ENCODE measurements at regions not wholly inside any gene's neighbourhood (a gene's known extent, or its start where the extent isn't known, plus 50 kb on each side); places are given as distances from the start of the nearest gene placed in this dataset.
"Not testable (repeated sequence)": the region's sequence is repeated elsewhere in the genome, so short reads cannot be mapped to it uniquely, and the experiment has no call there.

- no peak for DNase-seq (ENCODE audit: low read depth in 3 of 3)
Observed at GRCh38 chr4:13900780-13901179, 273.3 kb upstream of the BOD1L1 start.

- DNase-seq (ENCODE audit: low read depth in 3 of 3): no peak
Observed at GRCh38 chr4:13902146-13902545, 274.6 kb upstream of the BOD1L1 start.

GRCh38 chr4:13903061-13903460 is 275.5 kb upstream of the BOD1L1 start:
- no peak for DNase-seq (ENCODE audit: low read depth in 3 of 3)

DNA sequence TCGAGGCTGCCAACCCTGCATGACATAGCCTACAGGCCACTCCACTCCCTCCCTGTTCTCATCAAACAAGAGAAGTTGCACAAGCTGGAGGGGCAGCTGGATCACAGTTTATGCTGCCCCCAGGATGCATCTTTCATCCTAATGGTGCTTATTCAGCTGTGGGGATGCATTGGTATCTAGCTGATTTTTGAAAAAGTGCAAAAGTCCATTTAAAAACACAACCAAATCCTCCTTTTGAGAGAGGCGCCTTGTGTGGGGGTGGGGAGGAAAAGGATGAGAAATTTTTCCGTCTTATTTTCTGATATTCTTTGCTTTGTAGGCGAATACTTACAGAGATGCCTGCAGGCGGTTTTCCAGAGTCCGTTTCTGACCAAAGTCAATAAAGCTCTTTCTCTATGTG is 276.4 kb upstream of the BOD1L1 start:
- DNase-seq (ENCODE audit: low read depth in 3 of 3): no peak

- no peak for DNase-seq (ENCODE audit: low read depth in 3 of 3)
Observed at GRCh38 chr4:13905543-13905942, 278.0 kb upstream of the BOD1L1 start.

GRCh38 chr4:13906727-13907126 is 279.2 kb upstream of the BOD1L1 start:
- DNase-seq (ENCODE audit: low read depth in 3 of 3): no peak

- no peak for DNase-seq (ENCODE audit: low read depth in 3 of 3)
Observed at GRCh38 chr4:13907255-13907751, 279.8 kb upstream of the BOD1L1 start.

DNA sequence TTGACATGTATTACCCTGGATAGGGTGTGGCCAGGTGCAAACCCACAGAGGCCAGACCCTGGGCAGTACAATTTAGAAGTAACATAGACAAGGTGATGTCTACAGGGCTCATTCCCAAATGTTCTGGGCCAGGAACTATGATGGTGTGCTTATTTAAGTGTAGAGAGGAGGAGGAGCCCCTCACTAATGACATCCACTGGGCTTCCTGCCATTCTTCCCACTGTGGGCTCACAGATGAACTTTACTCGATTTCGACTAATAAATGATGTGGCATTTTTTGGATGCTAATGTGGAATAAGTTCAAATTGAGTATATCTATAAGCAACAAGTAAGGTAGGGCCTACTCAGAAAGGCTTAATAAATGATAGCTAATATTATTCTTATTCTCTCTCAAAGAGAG is 280.9 kb upstream of the BOD1L1 start:
- DNase-seq (ENCODE audit: low read depth in 3 of 3): no peak

- no peak for DNase-seq (ENCODE audit: low read depth in 3 of 3)
Observed at GRCh38 chr4:13910556-13910955, 283.0 kb upstream of the BOD1L1 start.

GRCh38 chr4:13911256-13911655 is 283.7 kb upstream of the BOD1L1 start:
- no peak for DNase-seq (ENCODE audit: low read depth in 3 of 3)

GRCh38 chr4:13912436-13912925 is 285.0 kb upstream of the BOD1L1 start:
- DNase-seq (ENCODE audit: low read depth in 3 of 3): no peak

DNA sequence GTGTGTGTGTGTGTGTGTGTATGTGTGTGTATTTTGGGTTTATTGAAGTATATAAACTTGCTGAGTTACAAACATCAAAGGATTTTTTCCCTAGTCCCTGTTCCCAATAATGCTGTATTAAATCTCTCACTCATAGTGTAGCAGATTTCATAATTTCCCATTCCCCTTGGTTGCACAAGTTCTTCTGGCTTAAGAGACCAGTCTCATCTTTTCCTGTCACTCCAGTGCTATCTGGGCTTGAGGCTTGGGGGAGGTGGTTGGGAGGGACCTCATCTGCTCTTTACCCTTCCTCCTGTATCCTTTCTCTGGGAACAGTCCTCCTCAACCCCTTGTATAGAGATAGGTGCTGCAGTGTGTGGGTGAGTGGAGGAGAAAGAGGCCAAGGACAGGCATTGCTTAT is 285.4 kb upstream of the BOD1L1 start:
- no peak for DNase-seq (ENCODE audit: low read depth in 3 of 3)

DNA sequence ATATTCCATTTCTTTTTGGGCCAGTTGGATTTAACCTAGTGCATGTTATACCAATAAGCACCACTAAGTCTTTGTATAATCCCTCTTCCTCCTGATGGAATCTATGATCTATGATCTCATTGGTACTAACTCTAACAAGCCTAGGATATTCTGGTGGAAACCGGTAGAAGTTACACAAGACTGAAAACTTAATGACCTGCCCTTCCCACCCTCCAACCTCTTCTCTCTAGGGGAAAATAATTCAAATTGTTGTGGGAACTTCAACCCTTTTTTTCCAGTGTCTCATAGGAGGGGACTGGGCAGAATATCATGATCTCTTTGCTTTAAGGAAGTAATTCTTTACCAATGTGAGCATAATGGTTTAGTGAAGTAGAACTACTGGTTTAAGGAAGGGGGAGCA is 289.5 kb upstream of the BOD1L1 start:
- no peak for DNase-seq (ENCODE audit: low read depth in 3 of 3)

GRCh38 chr4:13918110-13918509 is 290.6 kb upstream of the BOD1L1 start:
- DNase-seq (ENCODE audit: low read depth in 3 of 3): no peak

DNA sequence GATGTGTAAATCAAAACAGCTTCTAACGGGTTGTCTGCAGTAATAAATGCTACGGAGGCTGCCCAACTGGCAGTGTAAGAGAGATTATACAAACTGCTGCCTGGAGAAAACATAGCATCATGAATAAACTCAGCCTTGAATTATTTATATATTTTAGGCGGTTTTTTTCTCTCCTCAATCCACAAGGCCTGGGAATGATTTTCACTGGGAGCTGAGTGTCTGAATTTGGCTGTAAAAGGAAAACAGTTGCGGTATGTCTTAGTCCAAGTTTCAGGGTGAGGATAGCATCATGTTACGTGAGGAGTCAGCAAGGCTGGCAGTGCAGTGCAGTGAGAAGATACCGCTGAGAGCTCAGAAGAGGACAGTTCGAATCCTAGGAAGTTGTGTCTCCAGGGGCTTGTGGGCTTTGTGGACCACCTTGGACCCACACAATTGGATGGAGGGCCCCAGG is 291.5 kb upstream of the BOD1L1 start:
- no peak for DNase-seq (ENCODE audit: low read depth in 3 of 3)

GRCh38 chr4:13920111-13920875 is 292.8 kb upstream of the BOD1L1 start:
- DNase-seq (ENCODE audit: low read depth in 3 of 3): no peak

DNA sequence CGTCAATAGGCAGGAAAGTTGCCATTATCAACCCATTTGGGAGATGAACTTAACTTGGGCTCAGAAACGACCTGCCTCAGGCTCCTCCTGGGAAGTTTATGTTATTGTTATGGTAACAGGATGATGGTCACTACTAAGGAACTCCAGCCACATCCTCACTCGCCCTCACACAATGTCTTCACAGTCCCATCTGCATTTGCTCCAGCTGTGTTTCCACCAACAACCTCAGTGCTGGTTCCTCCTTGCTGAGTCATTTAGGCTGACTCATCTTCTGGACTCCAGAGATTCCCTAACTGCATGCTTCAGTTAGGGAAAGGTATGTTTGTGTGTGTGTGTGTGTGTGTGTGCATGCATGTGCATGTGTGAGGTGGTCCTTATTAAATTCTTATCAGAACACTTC is 293.4 kb upstream of the BOD1L1 start:
- no peak for DNase-seq (ENCODE audit: low read depth in 3 of 3)

DNA sequence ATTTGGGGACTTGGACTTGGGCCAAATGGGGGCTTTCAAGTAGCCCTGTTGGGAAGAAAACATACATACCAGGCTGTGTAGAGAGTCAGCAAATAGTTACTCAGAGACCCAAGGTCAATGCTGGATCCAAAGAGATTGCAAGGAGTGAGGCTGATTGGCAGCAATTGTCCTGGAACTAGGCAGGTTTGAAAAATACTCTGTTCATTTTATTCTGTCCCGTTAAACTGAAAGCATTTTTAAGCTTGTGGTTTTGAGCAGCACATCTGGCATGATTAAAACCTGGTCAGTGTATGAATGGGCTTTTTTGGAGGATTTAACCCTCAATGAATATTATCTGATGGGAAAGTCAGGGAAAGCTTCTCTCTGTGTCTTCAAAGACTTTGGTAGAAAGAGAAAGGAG is 294.3 kb upstream of the BOD1L1 start:
- DNase-seq (ENCODE audit: low read depth in 3 of 3): no peak

GRCh38 chr4:13922459-13922858 is 294.9 kb upstream of the BOD1L1 start:
- DNase-seq (ENCODE audit: low read depth in 3 of 3): no peak

DNA sequence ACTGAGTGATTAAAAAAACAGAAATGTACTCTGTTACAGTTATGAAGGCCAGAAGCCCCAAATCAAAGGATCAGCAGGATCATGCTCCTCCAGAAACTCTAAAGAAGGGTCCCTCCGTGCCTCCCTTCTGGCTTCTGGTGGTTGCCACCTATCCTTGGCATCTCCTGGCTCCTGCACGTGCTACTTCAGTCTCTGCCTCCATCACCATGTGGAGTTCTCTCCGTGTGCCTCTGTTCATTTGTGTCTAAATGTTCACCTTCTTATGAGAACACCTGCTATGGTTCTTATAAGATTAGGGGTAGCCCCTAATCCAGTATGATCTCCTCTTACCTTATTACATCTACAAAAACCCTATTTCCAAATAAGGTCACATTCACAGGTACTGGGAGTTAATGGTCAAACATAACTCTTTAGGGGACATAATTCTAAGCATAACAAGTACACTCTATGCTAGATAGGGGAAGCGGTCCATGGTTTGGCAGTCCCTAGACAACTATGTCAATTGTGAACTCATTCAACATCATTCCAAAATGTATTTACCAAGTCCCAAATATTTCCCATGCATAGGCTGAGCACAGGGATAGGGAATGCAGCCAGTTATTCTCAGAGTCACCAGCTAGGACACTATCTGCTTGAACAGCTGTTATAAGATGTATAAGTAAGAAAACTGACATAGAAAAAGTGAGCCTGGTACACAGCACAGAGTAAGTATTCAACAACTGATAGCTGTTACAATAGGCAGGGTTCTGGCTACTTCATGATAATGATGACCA is 295.5 kb upstream of the BOD1L1 start:
- no peak for DNase-seq (ENCODE audit: low read depth in 3 of 3)

- not testable (repeated sequence) for DNase-seq (ENCODE audit: low read depth in 3 of 3)
Observed at GRCh38 chr4:13924900-13925299, 297.4 kb upstream of the BOD1L1 start.

GRCh38 chr4:13928214-13928613 is 300.7 kb upstream of the BOD1L1 start:
- DNase-seq (ENCODE audit: low read depth in 3 of 3): no peak

DNA sequence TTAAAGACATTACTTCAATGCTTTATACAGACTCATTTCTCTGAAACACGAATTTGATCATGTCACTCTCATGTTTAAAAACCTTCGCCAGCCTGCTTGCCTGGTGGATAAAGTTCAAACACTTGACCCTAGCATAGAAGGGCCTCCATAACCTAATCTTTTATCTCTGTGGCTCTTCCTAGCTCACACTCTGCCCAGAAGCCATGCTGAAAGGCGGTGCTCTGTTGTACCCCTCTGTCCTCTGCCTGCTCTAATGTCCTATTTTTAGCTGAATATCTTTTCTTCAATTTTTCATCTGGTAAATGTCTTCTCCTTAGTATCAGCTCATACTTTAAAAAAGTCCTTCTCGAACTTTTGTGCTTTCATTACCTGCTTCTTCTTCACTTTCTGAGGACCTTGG is 302.6 kb upstream of the BOD1L1 start:
- no peak for DNase-seq (ENCODE audit: low read depth in 3 of 3)

Measured in stimulated activated CD4-positive, alpha-beta T cell treated with anti-CD3 and anti-CD28 coated beads, TNF-alpha, amount 100 ng/mL, for 4 hours (primary cell).